Lung (tissue), 11 donors: ENCODE measurements at regions not wholly inside any gene's neighbourhood (a gene's known extent, or its start where the extent isn't known, plus 50 kb on each side); places are given as distances from the start of the nearest gene placed in this dataset.

Experiments used
- ATAC-seq: fragments of 200-7000 bp; cut with Tn5 transposase; one replicate; pipeline ENCODE4 v1.9.1; 2020; ENCODE audit warnings: moderate number of reproducible peaks; ENCODE audit not compliant: insufficient read depth, low FRiP score
- DNase-seq, 3 donors: peaks; one replicate each; pipeline ENCODE4 v3.0.0-alpha.2; 2013 to 2017
- H3K27ac ChIP-seq, 2 donors: one replicate each; pipeline ENCODE4 v1.5.1; 2013; ENCODE audit warnings: mild to moderate bottlenecking in 2 of 2, moderate library complexity in 2 of 2, control low read depth in 1 of 2, inconsistent platforms in 1 of 2, low read depth in 1 of 2, low read length in 1 of 2
- H3K27me3 ChIP-seq, 3 donors: one replicate each; pipeline ENCODE4 v1.5.1; 2013; ENCODE audit warnings: low read length in 2 of 3; ENCODE audit not compliant: control insufficient read depth in 3 of 3, insufficient read depth in 3 of 3
- H3K36me3 ChIP-seq, 4 donors: one replicate each; pipeline ENCODE4 v1.5.1; 2013; ENCODE audit warnings: low read length in 4 of 4, mild to moderate bottlenecking in 1 of 4, moderate library complexity in 1 of 4; ENCODE audit not compliant: control insufficient read depth in 4 of 4, insufficient read depth in 4 of 4
- H3K4me1 ChIP-seq, 5 donors: one replicate each; pipeline ENCODE4 v1.5.1; 2013; ENCODE audit warnings: low read length in 5 of 5, mild to moderate bottlenecking in 2 of 5, moderate library complexity in 1 of 5; ENCODE audit not compliant: control insufficient read depth in 5 of 5, insufficient read depth in 5 of 5
- H3K4me3 ChIP-seq: one replicate; pipeline ENCODE4 v1.5.1; 2013; ENCODE audit warnings: mild to moderate bottlenecking, control low read depth, moderate library complexity
- H3K9ac ChIP-seq, 2 donors: one replicate each; pipeline ENCODE4 v1.5.1; 2013; ENCODE audit warnings: low read length in 2 of 2, control low read depth in 1 of 2; ENCODE audit not compliant: insufficient read depth in 1 of 2
- H3K9me3 ChIP-seq, 4 donors: one replicate each; pipeline ENCODE4 v1.5.1; 2013; ENCODE audit warnings: low read length in 3 of 4, mild to moderate bottlenecking in 1 of 4, moderate library complexity in 1 of 4; ENCODE audit not compliant: control insufficient read depth in 4 of 4, insufficient read depth in 3 of 4
- WGBS, 2 donors: extraction: QIAGEN DNeasy Blood & Tissue Kit; methylation state at CpG; one replicate each; pipeline ENCODE4 v1.1.7; 2013; 5-methylcytosine and 5-hydroxymethylcytosine counted together
- TF ChIP-seq, protein P1 (sequence below): IDR thresholded peaks from 2 replicates; pipeline ENCODE4 v1.5.1; 2012; ENCODE audit warnings: mild to moderate bottlenecking; ENCODE audit errors: control extremely low read depth, extremely low read depth
- donor health status: control.
- donor health status: control.
- donor health status: Bipolar disorder and iron deficiency.
- donor health status: healthy.
- donor health status: DM: yes; HTN: yes; CAD: no.

DNA sequence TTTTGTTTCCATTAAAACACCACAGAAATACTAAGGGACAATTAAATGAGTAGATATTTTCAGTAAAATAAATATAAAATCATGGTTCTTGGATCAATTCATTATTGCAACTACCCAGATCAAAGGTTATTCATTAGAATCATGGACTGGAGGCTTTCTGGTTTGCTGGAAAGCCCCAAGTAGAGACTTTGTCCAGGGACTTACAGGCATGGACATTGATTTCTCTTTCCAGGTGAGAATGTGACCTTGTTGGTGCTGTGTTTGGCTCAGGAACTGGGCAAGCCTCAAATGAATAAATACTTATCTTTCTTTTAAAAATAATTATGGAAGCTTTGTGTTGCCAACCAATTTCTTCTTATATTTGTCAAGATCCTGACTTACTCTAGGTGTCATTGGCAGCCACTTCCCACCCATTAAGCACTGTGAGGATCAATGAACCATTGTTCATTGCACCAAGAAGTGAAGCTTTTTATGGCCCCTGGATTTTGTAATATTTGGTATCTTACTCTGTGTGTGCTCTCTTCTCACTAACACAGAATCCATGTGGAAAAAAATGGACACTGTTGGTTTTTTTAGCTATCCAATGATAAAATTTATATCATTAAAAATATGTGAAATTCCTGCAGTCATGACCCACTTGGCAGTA is 205.8 kb upstream of the NRXN1 start:
- H3K27me3 ChIP-seq: no peaks in the 10 kb centered on the region
- H3K27ac ChIP-seq: no peak overlapping the region
- no peak for DNase-seq
- H3K9me3 ChIP-seq: no peaks in the 10 kb centered on the region
- no peaks in the 10 kb centered on the region for H3K36me3 ChIP-seq
- TF ChIP-seq, protein P1, sequence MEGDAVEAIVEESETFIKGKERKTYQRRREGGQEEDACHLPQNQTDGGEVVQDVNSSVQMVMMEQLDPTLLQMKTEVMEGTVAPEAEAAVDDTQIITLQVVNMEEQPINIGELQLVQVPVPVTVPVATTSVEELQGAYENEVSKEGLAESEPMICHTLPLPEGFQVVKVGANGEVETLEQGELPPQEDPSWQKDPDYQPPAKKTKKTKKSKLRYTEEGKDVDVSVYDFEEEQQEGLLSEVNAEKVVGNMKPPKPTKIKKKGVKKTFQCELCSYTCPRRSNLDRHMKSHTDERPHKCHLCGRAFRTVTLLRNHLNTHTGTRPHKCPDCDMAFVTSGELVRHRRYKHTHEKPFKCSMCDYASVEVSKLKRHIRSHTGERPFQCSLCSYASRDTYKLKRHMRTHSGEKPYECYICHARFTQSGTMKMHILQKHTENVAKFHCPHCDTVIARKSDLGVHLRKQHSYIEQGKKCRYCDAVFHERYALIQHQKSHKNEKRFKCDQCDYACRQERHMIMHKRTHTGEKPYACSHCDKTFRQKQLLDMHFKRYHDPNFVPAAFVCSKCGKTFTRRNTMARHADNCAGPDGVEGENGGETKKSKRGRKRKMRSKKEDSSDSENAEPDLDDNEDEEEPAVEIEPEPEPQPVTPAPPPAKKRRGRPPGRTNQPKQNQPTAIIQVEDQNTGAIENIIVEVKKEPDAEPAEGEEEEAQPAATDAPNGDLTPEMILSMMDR: no peak
- no peaks in the 10 kb centered on the region for H3K4me1 ChIP-seq
- H3K9ac ChIP-seq: no peak overlapping the region
- ATAC-seq: no peak
- no peak overlapping the region for H3K4me3 ChIP-seq

DNA sequence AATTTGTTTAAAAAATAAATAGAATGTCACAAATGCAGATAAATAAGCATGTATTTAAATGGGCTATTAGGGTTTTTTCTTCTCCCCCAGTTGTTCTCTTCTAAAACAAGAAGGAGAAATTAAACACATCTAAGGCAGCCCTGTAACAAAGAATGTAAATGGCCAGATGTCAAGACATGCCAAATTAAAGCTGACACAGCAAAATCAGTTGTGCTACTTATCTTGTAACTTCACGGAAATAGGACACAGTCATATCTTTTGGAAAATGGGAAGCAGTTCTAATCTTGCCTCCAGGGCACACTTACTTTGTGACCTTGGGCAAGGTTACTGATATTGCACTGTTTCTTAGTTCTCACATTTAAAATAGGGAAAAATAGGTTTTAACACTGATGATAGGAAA is 200.1 kb upstream of the NRXN1 start:
- WGBS, 2 donors: 67 to 74% methylated on average over 1 of the region's 1 CpG
- no peak for DNase-seq
- H3K9me3 ChIP-seq: no peaks in the 10 kb centered on the region
- TF ChIP-seq, protein P1: no peak
- H3K27me3 ChIP-seq: no peaks in the 10 kb centered on the region
- no peak for ATAC-seq
- H3K4me3 ChIP-seq: no peak overlapping the region
- no peaks in the 10 kb centered on the region for H3K4me1 ChIP-seq
- no peaks in the 10 kb centered on the region for H3K36me3 ChIP-seq
- no peak overlapping the region for H3K9ac ChIP-seq
- H3K27ac ChIP-seq: no peak overlapping the region

DNA sequence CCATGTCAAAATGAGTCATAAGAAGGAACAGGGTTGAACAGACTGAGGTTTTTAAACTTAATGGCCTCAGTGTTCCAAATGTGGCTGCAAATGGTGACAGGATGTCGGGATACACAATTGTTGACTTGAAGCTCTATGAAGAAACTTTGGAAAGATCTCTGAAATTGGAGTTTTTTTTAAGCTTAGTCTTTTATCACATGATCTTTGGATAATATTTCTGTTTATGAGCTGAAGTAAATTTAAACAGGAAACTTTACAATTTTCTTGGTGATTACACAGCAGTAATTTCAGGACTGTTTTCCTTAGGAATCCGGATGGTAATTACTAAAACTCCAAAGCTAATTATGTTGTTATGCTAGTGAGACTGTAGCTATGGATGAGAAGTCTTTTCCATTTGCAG is 199.1 kb upstream of the NRXN1 start:
- Histone ChIP-seq H3K4me1 (no peaks in the 10 kb centered on the region), H3K9ac (no peak overlapping the region), H3K9me3 (no peaks in the 10 kb centered on the region), H3K27me3 (no peaks in the 10 kb centered on the region), H3K4me3 (no peak overlapping the region), H3K27ac (no peak overlapping the region), H3K36me3 (no peaks in the 10 kb centered on the region)
- DNase-seq (no peak), ATAC-seq (no peak)
- TF ChIP-seq, protein P1: no peak
- WGBS, 2 donors: 75 to 85% methylated on average over 2 of the region's 2 CpGs

DNA sequence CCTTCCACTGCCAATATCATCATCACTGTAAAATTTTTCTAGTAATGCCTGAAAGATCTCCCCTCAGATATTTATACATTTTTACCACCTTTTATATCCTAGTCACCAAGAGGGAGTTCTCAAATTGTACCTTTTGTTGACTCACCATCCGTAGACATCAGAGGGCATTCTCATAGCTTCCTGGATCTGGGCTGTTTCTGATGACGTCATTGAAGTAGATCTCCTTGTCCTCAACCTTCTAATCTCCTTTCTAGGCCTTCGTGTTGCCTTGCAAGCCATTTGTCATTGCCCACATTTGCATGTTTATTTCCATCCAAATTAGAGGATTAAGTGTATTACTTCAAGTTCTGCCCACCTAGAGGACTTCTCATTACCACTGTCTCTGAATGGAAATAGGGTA is 193.4 kb upstream of the NRXN1 start:
- H3K4me1 ChIP-seq: no peaks in the 10 kb centered on the region
- H3K9me3 ChIP-seq: no peaks in the 10 kb centered on the region
- TF ChIP-seq, protein P1: no peak
- H3K4me3 ChIP-seq: no peak overlapping the region
- no peaks in the 10 kb centered on the region for H3K36me3 ChIP-seq
- no peak overlapping the region for H3K9ac ChIP-seq
- H3K27ac ChIP-seq: no peak overlapping the region
- WGBS, 2 donors: 66 to 73% methylated on average over 3 of the region's 3 CpGs
- no peak for DNase-seq
- ATAC-seq: no peak
- H3K27me3 ChIP-seq: no peaks in the 10 kb centered on the region
